MG63 (cell line): ENCODE measurements at regions not wholly inside any gene's neighbourhood (a gene's known extent, or its start where the extent isn't known, plus 50 kb on each side); places are given as distances from the start of the nearest gene placed in this dataset.
A peak's percentile ranks its signal among the peaks of the same experiment; 100 is the strongest.
"Not testable (repeated sequence)": the region's sequence is repeated elsewhere in the genome, so short reads cannot be mapped to it uniquely, and the experiment has no call there.

Source experiments
- DNase-seq: peaks from one replicate; pipeline ENCODE4 v3.0.0-alpha.2; 2020
- H3K27me3 ChIP-seq: fragments of 250-450 bp; sonication (Bioruptor Pico); 2 replicates; pipeline ENCODE4 v1.5.1; 2020; ENCODE audit warnings: mild to moderate bottlenecking, moderate library complexity
- H3K36me3 ChIP-seq: fragments of 250-450 bp; sonication (Bioruptor Pico); 2 replicates; pipeline ENCODE4 v1.5.1; 2020; ENCODE audit warnings: mild to moderate bottlenecking, moderate library complexity
- H3K4me3 ChIP-seq: fragments of 250-450 bp; sonication (Bioruptor Pico); 2 replicates; pipeline ENCODE4 v1.5.1; 2020; ENCODE audit warnings: mild to moderate bottlenecking, moderate library complexity
- H3K9me3 ChIP-seq: fragments of 250-450 bp; sonication (Bioruptor Pico); 2 replicates; pipeline ENCODE4 v1.5.1; 2020; ENCODE audit warnings: mild to moderate bottlenecking, moderate library complexity

DNA sequence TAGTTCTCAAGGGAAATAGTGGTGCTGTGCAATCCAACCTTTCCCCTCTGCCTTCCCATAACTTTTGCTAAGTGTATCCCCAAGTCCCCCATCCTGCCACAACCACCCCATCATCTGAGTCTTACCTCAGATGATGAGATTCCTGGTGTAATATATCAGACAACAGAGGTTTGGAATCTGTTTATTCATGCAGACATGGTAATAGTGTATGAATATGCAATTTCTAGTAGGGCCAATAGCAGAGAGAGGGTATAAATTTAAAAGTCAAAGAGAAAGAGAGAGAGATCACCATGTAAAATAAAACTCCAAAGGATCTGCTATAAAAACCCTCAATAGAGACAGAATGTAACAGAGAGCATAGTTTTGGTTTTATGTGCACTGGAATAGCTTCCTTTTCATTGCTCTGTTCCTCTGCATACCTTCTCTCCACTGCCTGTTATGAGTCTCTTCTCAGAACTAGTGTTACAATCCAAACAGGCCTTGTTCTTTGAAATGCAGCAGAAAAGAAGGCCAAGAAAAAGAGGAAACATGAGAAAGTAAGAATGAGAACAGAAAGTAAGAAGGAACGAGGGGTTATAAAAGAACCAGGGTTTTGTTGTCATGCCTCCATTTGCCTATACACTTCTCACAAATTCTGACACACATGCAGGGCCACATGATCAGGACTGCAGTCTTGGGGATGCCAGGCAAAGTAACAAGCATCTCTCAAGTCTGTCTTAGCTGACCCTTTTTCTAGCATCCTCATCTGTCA is 278.0 kb downstream of the CETN3 start:
- Histone ChIP-seq H3K36me3 (no peaks in the 10 kb centered on the region), H3K27me3 (no peaks in the 10 kb centered on the region), H3K4me3 (no peak overlapping the region), H3K9me3 (no peaks in the 10 kb centered on the region)
- no peak for DNase-seq

DNA sequence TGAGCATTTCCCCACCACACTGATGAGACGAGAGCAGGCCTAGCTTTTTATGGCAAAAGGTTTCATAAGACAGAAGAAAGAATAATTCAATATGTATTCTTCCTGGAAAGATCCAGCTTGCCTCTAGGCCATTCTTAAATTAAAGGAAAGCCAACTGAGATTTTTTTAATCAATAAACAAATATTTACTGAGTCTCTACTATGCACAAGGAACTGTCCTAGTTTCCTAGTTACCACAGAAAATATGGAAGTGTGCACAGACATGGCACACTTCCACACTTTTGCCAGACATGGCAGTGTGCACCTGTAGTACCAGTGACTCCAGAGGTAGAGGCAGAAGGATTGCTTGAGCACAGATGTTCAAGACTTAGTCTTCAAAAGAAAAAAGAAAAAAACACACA is 281.0 kb downstream of the CETN3 start:
- Histone ChIP-seq H3K4me3 (no peak overlapping the region), H3K36me3 (no peaks in the 10 kb centered on the region), H3K9me3 (no peaks in the 10 kb centered on the region), H3K27me3 (no peaks in the 10 kb centered on the region)
- no peak for DNase-seq

DNA sequence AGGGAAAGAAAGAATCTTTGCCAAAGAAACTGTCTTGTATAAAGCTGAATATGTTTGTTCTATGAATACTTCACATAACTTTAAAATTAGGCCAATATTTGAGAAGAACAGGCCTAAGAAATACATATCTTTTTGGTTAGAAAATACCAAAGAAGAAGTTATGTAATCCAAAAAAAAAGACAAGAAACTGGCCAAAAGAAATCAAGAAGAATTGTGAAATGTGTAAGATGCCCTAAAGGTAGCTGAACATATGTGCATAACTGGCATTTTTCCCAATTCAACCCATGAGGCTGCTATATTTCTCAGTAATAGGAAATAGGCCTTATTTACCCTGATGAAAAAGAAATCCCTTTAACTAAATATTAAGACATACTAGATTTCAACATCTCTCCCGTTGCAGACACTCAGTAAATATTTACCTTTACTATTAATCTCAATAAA is 290.0 kb downstream of the CETN3 start:
- DNase-seq = no peak
- Histone ChIP-seq H3K27me3 (no peaks in the 10 kb centered on the region), H3K36me3 (no peaks in the 10 kb centered on the region), H3K9me3 (no peaks in the 10 kb centered on the region), H3K4me3 (no peak overlapping the region)

DNA sequence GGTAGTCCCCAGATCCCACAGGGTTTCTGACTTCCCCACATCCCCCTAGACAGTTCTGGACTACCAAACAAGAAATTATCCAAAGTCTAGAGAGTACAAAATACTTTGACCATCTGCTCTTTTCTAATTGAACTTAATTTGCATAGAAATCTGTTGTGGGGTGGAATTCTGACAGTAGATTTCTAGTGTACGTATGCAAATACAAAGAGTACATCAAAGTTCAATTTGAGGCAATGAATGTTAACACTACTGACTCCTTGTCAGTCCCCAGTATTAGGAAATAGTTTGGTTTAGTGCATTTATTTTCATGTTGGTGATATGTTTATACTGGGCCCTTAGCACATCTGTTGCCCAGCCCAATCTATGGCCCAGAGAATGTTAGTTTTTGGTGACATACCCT is 292.6 kb downstream of the CETN3 start:
- no peak for DNase-seq
- Histone ChIP-seq H3K4me3 (no peak overlapping the region), H3K9me3 (no peaks in the 10 kb centered on the region), H3K36me3 (no peaks in the 10 kb centered on the region), H3K27me3 (no peaks in the 10 kb centered on the region)

DNA sequence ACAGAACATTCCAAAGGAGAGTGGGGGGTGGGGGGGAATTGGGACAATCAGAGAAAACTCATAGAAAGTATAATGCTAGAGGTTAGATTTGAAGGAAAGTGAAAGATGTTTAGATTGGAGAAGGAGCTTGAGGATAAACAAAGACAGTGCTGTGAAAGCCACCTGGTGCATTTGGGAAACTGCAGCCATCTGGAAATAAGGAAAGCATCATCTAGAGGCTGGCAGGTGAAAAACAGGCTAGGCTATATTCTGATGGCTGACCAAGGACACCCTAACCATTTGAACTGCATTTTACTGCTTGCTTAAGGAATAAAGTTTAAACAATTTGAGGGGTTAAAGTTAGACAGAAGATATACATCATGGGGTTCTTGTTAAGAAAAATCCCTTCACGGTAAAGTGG is 296.4 kb downstream of the CETN3 start:
- no peaks in the 10 kb centered on the region for H3K27me3 ChIP-seq
- DNase-seq = no peak
- no peaks in the 10 kb centered on the region for H3K36me3 ChIP-seq
- H3K9me3 ChIP-seq = no peaks in the 10 kb centered on the region
- H3K4me3 ChIP-seq = no peak overlapping the region

DNA sequence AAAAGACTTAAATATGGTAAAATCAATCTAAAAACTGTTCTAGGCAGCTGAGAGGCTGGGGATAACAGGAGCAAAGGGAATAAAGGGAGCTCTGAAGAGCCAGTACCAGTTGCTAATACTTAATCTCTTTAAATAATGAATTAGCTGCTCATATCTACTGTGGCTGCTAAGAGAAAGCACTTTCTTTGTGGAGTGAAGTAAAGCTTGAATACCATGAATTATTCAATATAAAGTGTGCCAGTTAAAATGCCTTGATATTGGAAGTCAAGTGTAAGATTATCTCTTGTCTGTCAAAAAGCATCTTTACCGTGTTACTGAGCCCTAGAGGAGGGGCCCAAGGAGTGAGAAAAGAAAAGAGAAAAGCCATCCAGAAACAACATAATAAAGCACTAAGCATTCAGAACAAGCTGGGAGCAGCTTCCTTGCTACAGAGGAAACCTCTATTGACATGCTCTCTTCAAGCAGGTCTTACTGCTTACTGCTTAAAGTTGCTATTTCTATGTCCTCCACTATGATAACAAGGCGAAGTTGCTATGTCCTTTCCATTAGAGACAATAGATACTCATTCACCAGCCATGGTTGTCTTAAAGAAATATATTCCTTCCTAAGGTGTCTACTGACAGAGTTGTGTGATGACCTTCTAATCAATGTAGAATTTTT is 297.4 kb downstream of the CETN3 start:
- DNase-seq = no peak

DNA sequence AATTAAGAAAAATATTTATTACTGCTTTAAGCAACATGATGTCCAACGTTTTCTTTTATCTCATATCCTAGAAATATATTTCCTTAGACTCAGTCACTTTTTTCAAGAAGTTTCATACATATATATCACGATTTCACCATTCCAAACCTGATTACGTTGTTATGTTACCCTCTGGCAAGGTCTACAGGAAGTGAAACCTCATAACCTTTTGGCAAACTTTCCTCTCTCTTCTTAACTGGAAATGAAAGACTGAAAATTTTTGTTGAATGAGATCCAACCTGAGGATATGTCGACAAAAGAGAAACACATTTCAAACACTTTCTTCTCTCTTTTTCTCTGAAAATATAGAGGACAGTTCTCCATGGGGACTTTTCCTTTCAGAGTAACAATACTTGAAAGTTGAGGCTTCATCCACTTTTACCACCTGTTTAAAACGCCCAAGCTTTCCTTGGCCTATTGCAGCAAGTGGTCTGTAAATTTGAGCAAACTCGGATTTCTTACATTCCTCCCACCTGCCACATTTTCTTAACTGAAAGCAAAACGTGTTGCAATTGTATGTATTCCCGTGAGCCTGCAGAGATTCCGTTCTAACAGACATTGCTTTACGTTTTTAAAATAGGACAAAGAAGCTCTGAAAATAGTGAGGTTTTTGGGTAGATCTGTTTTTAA is 298.1 kb downstream of the CETN3 start:
- H3K9me3 ChIP-seq = no peaks in the 10 kb centered on the region
- H3K36me3 ChIP-seq = no peaks in the 10 kb centered on the region
- H3K27me3 ChIP-seq = no peaks in the 10 kb centered on the region
- DNase-seq = no peak
- H3K4me3 ChIP-seq = no peak overlapping the region

More for the DNA sequence above, 297.4 kb downstream of the CETN3 start:
- Histone ChIP-seq H3K9me3 (no peaks in the 10 kb centered on the region), H3K36me3 (no peaks in the 10 kb centered on the region), H3K4me3 (no peak overlapping the region), H3K27me3 (no peaks in the 10 kb centered on the region)

DNA sequence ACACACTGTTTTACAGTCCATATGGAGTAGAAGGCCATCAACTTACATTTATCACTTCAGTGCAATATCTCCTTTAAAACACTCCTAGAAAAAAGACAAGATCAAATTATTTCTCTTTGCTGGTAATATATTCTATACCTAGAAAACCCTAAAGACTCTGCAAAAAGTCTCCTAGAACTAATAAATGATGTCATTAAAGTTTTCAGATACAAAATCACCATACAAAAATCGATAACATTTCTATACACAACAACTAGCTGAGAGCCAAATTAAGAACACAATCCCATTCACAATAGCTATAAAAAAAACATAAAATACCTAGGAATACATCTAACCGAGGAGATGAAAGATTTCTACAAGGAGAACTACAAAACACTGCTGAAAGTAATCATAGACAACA is 300.3 kb downstream of the CETN3 start:
- no peak for DNase-seq
- Histone ChIP-seq H3K9me3 (no peaks in the 10 kb centered on the region), H3K4me3 (no peak overlapping the region), H3K27me3 (no peaks in the 10 kb centered on the region), H3K36me3 (no peaks in the 10 kb centered on the region)

DNA sequence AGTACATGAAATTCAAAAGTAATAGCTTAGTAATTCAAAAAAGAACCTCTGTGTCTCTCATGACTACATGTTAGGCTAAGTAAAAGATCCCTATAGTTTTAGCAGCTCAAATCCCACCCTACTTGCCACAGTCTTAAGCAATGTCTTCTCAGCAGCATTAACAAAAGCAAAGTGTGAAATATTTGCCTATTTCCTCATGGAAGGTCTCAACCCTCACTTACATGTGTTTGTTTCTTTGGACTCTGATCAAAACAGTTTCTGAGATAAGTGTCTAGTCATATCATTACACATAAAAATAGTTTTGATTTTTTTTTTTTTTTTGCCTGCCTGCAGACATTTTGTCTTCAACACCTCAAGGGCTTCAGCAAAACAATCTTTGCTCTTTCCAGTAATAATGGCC is 310.5 kb downstream of the CETN3 start:
- Histone ChIP-seq H3K36me3 (no peaks in the 10 kb centered on the region), H3K9me3 (no peaks in the 10 kb centered on the region), H3K27me3 (no peaks in the 10 kb centered on the region), H3K4me3 (no peak overlapping the region)
- DNase-seq = no peak

DNA sequence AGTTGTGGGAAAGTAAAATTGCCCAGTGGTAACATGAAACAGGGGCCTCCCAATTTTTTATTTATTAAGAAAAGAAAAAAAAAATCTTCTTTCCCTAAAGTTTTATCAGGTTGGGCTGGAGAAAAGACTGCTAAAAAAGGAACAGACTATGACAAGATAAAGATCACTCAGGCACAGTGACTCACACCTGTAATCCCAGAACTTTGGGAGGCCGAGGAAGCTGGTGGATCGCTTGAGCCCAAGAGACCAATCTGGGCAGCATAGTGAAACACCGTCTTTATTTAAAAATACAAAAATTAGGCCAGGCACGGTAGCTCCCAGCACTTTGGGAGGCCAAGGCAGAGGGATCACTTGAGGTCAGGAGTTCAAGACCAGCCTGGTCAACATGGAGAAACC is 312.5 kb downstream of the CETN3 start:
- Histone ChIP-seq H3K9me3 (no peaks in the 10 kb centered on the region), H3K27me3 (no peaks in the 10 kb centered on the region), H3K4me3 (no peak overlapping the region), H3K36me3 (no peaks in the 10 kb centered on the region)
- DNase-seq = no peak

DNA sequence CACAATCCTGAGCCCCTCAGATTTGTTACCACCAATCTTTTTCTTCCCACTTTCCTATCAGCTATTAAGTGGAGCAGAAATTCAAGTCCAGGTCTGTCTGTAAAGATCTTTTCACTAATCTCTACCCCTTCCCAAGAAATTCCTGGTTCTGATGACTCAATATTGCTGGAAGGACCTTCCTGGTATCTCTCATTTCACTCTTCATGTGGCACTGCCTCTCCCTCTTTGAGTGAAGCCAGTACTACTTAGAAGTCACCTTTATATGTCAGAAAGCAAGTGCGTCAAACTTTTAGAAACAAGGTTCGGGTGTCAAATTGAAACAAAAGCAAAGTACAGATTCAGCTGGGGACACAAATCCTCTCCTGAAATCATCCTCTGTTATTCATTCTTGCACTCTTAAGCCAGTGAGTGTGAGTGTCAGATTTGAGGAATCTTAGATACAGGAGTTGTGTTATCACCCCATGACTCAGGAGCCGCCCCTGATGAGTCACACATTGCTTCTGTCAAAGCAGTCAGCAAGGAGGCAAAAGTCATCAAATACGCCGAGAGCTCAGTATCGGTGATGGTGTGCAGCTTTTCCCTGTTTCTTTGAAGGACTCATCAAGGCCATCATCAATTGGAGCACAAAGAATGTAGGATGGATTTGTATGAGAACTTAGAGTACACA is 313.0 kb downstream of the CETN3 start:
- Histone ChIP-seq H3K9me3 (no peaks in the 10 kb centered on the region), H3K27me3 (no peaks in the 10 kb centered on the region), H3K4me3 (no peak overlapping the region), H3K36me3 (no peaks in the 10 kb centered on the region)
- DNase-seq = peak; percentile 54

DNA sequence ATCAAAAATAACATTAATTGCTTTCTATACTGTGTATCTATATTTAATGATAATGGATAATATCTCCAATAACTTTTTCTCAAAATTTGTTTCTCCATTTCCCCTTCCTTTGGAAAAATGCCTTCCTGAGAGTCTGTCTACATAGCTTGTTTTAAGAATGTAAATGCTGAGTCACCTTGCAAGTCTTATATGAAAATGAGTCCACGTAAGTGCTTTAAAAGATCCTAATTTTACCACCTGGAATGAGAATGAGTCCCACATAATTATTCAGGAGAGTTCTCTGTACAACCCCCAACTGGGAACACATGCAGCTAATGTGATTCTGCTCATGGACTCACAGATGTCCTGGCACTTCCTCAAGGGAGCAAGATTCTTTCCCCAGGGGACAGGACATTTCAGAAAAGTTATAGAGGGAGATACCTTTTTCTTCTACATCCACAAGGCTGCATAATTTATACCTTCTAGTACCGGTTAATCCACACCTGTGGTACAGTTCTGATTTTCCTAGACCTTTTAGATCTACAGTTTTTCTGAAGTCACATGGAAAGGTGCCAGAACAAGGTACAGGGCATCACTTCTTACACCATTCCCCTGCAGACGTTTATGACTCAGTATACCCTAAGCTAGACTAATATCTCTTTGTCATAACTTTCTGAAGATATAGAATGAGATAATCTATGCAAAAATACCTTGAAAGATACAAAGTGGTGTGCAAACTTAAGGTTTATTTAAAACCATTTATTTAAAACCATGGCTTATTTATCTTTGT is 314.1 kb downstream of the CETN3 start:
- Histone ChIP-seq H3K9me3 (no peaks in the 10 kb centered on the region), H3K36me3 (no peaks in the 10 kb centered on the region), H3K4me3 (no peak overlapping the region), H3K27me3 (no peaks in the 10 kb centered on the region)
- DNase-seq = no peak

DNA sequence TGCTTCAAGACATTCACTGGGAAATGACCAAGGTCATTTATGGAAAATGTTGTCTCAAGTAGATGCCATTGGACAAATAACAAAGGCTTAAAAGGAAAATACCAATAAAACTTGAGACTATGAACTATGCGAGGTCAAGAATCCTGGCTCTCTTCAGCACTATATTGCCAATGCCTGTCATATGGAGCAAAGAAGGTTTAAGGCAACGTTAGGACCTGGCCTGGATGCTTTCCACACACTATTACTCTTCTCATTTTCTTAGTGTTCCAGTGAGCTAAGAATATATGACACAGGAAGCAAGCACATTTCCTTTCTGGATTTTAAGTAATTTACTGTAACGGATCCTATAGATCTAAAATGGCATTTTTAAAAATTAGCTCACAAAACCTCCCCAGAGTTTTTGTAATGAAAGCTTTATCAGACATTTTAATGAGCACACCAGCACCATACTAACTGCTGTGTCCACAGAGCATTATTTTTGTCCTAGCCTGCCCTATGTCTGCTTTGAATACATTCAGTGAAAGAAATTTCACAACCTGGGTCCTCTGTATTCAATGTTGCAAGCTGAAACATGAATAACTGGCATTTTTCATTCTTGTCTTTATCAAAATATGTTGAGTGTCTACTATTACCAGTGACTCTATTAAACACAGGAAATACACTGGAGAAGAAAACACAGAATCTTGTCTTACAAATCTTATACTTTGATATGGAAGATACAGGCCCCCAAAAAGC is 315.6 kb downstream of the CETN3 start:
- Histone ChIP-seq H3K4me3 (no peak overlapping the region), H3K27me3 (no peaks in the 10 kb centered on the region), H3K36me3 (no peaks in the 10 kb centered on the region), H3K9me3 (no peaks in the 10 kb centered on the region; the same call in 1 of the 2 replicates)
- DNase-seq = no peak

DNA sequence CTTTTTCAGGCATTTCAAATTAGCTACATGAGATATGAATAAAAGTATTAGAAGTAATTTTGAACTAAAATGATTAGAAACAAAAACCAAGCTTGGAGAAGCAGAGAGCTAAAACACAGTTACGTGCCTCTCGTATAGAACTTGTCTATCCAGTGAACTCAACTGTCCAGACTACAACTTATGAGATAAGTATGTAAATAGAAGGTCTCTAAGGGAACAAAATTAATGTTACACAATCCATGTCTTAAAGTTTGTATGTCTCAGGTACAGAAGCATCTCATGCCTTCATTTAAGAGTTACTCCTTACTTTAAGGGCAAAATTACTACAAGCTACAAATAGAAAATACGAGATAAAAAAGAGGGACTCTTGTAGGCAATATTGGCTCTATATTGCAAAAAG is 316.8 kb downstream of the CETN3 start:
- Histone ChIP-seq H3K4me3 (no peak overlapping the region), H3K9me3 (no peaks in the 10 kb centered on the region; the same call in 1 of the 2 replicates), H3K27me3 (no peaks in the 10 kb centered on the region), H3K36me3 (no peaks in the 10 kb centered on the region)
- DNase-seq = no peak

DNA sequence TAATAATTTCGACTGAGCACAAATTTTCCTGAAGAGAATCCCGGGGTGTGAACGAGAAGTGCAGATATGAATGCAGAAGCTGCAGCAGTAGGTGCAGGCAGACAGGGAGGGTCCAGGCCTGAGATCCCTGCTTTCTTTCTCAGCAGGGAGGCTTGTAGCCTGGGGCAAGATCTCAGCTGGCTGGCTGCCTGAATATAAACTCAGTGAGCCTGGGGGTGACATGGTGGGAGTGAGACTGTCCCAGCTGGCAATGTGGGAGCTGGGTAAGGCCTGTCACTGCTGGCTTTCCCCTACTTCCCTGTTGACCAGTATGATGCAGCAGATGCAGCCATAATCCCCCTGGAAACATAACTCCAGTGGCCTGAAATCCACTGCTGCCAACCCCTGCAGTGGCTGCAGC is 325.2 kb downstream of the CETN3 start:
- Histone ChIP-seq H3K36me3 (no peaks in the 10 kb centered on the region), H3K27me3 (no peaks in the 10 kb centered on the region), H3K4me3 (no peak overlapping the region), H3K9me3 (no peaks in the 10 kb centered on the region)
- DNase-seq = no peak

DNA sequence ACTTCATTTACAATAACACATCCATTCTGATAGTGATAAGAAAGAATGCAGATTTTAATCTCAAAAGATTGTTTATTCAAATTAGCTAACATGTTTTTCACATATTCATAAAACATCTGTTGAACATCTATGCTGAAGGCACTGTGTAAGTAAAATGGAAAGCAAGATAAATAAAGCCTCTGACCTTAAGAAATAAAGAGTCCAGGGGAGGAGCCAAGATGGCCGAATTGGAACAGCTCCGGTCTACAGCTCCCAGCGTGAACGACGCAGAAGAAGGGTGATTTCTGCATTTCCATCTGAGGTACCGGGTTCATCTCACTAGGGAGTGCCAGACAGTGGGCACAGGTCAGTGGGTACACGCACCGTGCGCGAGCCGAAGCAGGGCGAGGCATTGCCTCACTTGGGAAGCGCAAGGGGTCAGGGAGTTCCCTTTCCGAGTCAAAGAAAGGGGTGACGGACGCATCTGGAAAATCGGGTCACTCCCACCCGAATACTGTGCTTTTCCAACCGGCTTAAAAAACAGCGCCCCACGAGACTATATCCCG is 336.5 kb downstream of the CETN3 start:
- H3K27me3 ChIP-seq, DNase-seq, H3K9me3 ChIP-seq, H3K36me3 ChIP-seq, H3K4me3 ChIP-seq: not testable (repeated sequence)
